A673 (cell line): ENCODE measurements at regions not wholly inside any gene's neighbourhood (a gene's known extent, or its start where the extent isn't known, plus 50 kb on each side); places are given as distances from the start of the nearest gene placed in this dataset.

Experiments
- BruUV-seq: library from RNA; stranded (reverse); fragments of 400-500 nt; replicated peaks from 2 replicates; lab custom pipeline; 2021; lab: Mats Ljungman, UMichigan
- CTCF ChIA-PET: fragments of 300-600 bp; sonication (Branson Sonifier 250); formaldehyde crosslinking; loops from one replicate; lab custom pipeline; 2022; ENCODE audit warnings: antibody characterized with exemption; lab: Charles Lee
- POLR2A ChIA-PET: fragments of 300-600 bp; sonication (Branson Sonifier 250); formaldehyde crosslinking; loops from one replicate; lab custom pipeline; 2022; ENCODE audit warnings: antibody characterized with exemption; ENCODE audit not compliant: low non-redundant PET; lab: Charles Lee
- DNase-seq: peaks from one replicate; pipeline ENCODE4 v3.0.0-alpha.2; 2015; ENCODE audit warnings: low spot score
- H3K27ac ChIP-seq: fragments of 200-600 bp; sonication (generic); 2 replicates; pipeline ENCODE4 v1.5.1; 2016; ENCODE audit warnings: mixed run types, low read depth, mild to moderate bottlenecking, mixed read lengths, antibody characterized with exemption, low read length; ENCODE audit not compliant: poor library complexity, severe bottlenecking
- H3K27me3 ChIP-seq: fragments of 200-600 bp; sonication (generic); replicated peaks from 2 replicates; pipeline ENCODE4 v1.6.1; 2017; ENCODE audit warnings: mixed run types, low read depth, mild to moderate bottlenecking, mixed read lengths, antibody characterized with exemption, low read length; ENCODE audit not compliant: insufficient read depth, poor library complexity
- H3K36me3 ChIP-seq: fragments of 200-600 bp; sonication (generic); 2 replicates; pipeline ENCODE4 v1.6.1; 2016; ENCODE audit warnings: mixed run types, mild to moderate bottlenecking, mixed read lengths, antibody characterized with exemption, low read length; ENCODE audit not compliant: insufficient read depth, poor library complexity, severe bottlenecking
- H3K4me1 ChIP-seq: fragments of 200-600 bp; sonication (generic); 2 replicates; pipeline ENCODE4 v1.6.1; 2017; ENCODE audit warnings: mixed run types, mild to moderate bottlenecking, mixed read lengths, antibody characterized with exemption, low read length; ENCODE audit not compliant: insufficient read depth, poor library complexity, severe bottlenecking
- H3K4me3 ChIP-seq: fragments of 200-600 bp; sonication (generic); 2 replicates; pipeline ENCODE4 v1.5.1; 2016; ENCODE audit warnings: low read depth, mixed run types, mild to moderate bottlenecking, mixed read lengths, low read length; ENCODE audit not compliant: poor library complexity, severe bottlenecking
- H3K9me3 ChIP-seq: fragments of 200-600 bp; sonication (generic); 2 replicates; pipeline ENCODE4 v1.6.1; 2016; ENCODE audit warnings: mixed run types, low read depth, mild to moderate bottlenecking, mixed read lengths, antibody characterized with exemption, low read length; ENCODE audit not compliant: poor library complexity, severe bottlenecking
- CTCF ChIP-seq: fragments of 300-800, 200-600 bp; sonication (generic); conservative IDR thresholded peaks from 2 replicates; pipeline ENCODE4 v1.5.1; 2017; ENCODE audit warnings: low read depth, mild to moderate bottlenecking, antibody characterized with exemption, low read length, moderate library complexity, mixed read lengths
- EZH2 ChIP-seq: fragments of 200-600 bp; sonication (generic); IDR thresholded peaks from 2 replicates; pipeline ENCODE4 v1.6.1; 2017; ENCODE audit warnings: borderline replicate concordance, low read depth, mild to moderate bottlenecking, mixed read lengths, antibody characterized with exemption, low read length; ENCODE audit not compliant: poor library complexity, severe bottlenecking
- intact Hi-C: fragments of 100-400 bp; cut with micrococcal nuclease; formaldehyde crosslinking; loops from one replicate; pipeline ENCODE4 v1.10.0; 2022; ENCODE audit not compliant: unreplicated experiment

GRCh38 chr10:23951841-23952240 is 257.1 kb upstream of the KIAA1217 start:
- no peaks in the 10 kb centered on the region for H3K36me3 ChIP-seq
- no peaks in the 10 kb centered on the region for H3K4me1 ChIP-seq
- no peak overlapping the region for H3K4me3 ChIP-seq
- H3K27me3 ChIP-seq: no peaks in the 10 kb centered on the region
- ChIA-PET POLR2A (no interaction called here), CTCF (interaction anchor here (0.6 kb wide), 1 partner anchor 433 kb away, joined by 3 read pairs; no protein-coding TSS in a partner anchor)
- intact Hi-C loops: no loop called here
- peak; percentile 63 for DNase-seq
- no TSS peak for BruUV-seq
- no peak overlapping the region for H3K27ac ChIP-seq
- TF ChIP-seq CTCF (no peak), EZH2 (no peak)
- H3K9me3 ChIP-seq: peaks cover 19% of the 10 kb centered on the region

DNA sequence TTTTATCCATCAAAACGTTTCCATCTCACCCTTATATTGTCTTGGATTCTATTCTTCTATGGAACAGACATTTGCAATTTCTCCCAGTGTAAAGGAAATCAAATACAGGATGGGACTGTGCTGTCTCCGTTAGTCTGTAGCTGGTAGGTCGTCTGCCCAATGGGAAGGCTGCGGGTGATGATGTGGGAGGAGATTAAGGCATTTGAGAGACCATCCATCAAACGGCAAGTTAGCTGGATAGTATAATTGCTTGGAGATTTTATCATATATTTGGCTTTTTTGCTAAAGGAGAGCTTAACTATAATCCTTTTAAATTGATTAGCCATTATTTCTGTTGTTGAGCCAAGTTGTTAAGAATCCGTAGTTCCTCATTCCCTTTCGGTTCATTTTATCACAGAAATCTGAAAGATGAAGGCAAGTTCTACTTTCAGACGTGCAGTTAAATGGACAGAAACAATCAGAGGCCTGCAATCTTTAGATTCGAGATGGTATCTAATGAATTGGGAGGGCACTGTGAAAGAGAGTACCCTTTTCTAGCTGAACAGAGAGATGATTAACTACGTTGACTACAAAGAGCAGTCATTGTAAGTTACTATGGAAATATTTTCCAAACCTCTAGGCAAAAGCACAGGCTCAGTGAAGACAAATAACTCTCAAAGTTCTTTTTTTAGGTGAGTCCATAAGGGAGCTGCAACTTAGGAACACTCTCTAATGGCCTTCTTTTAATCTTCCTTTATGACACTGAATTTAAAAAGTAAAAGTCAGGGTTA is 253.3 kb upstream of the KIAA1217 start:
- intact Hi-C loops: no loop called here
- Histone ChIP-seq H3K4me3 (no peak overlapping the region), H3K9me3 (peaks cover 19% of the 10 kb centered on the region), H3K4me1 (no peaks in the 10 kb centered on the region), H3K27ac (no peak overlapping the region), H3K27me3 (no peaks in the 10 kb centered on the region), H3K36me3 (no peaks in the 10 kb centered on the region)
- no TSS peak for BruUV-seq
- ChIA-PET CTCF (no interaction called here), POLR2A (interaction anchor here (0.5 to 0.7 kb wide), 2 partner anchors 54 to 1425 kb away, joined by 3 read pairs; no protein-coding TSS in a partner anchor)
- peak; percentile 62 for DNase-seq
- TF ChIP-seq EZH2: no peak
- no peak for TF ChIP-seq CTCF

GRCh38 chr10:23965123-23965522 is 243.8 kb upstream of the KIAA1217 start:
- no TSS peak for BruUV-seq
- intact Hi-C loops: no loop called here
- H3K27me3 ChIP-seq: peaks cover 3% of the 10 kb centered on the region
- no peak overlapping the region for H3K4me3 ChIP-seq
- ChIA-PET CTCF (no interaction called here), POLR2A (no interaction called here)
- no peaks in the 10 kb centered on the region for H3K36me3 ChIP-seq
- no peaks in the 10 kb centered on the region for H3K9me3 ChIP-seq
- no peaks in the 10 kb centered on the region for H3K4me1 ChIP-seq
- TF ChIP-seq CTCF (no peak), EZH2 (no peak)
- no peak overlapping the region for H3K27ac ChIP-seq
- DNase-seq: no peak
